ENCODE measurements at regions not wholly inside any gene's neighbourhood (a gene's known extent, or its start where the extent isn't known, plus 50 kb on each side); places are given as distances from the start of the nearest gene placed in this dataset.

- Histone ChIP-seq H3K27ac (ENCODE audit: low read depth, low read length, poor library complexity, severe bottlenecking) (no peak overlapping the region), H3K36me3 (ENCODE audit: insufficient read depth, low read length, poor library complexity, severe bottlenecking) (no peaks in the 10 kb centered on the region), H3K27me3 (replicated peaks; ENCODE audit: insufficient read depth, low read depth, low read length, poor library complexity) (no peaks in the 10 kb centered on the region), H3K9me3 (ENCODE audit: low read depth, low read length, poor library complexity, severe bottlenecking) (peaks cover 21% of the 10 kb centered on the region), H3K4me3 (ENCODE audit: low read depth, low read length, poor library complexity, severe bottlenecking) (no peak overlapping the region), H3K4me1 (ENCODE audit: insufficient read depth, low read length, poor library complexity, severe bottlenecking) (no peaks in the 10 kb centered on the region)
- intact Hi-C loops (cut with micrococcal nuclease; ENCODE audit: unreplicated experiment) = no loop called here
- BruUV-seq (replicated peaks) = no TSS peak
- no peak for TF ChIP-seq CTCF (conservative IDR thresholded peaks at IDR 0.05; ENCODE audit: low read depth, low read length)
- TF ChIP-seq EZH2 (IDR thresholded peaks at IDR 0.05; ENCODE audit: borderline replicate concordance, low read depth, low read length, poor library complexity, severe bottlenecking) = no peak
- POLR2A ChIA-PET (ENCODE audit: low non-redundant PET) = no interaction called here
- CTCF ChIA-PET = no interaction called here
- no peak for DNase-seq (ENCODE audit: low spot score)
Measured at GRCh38 chr6:144688713-144689112, 403.6 kb downstream of the UTRN start.

DNA sequence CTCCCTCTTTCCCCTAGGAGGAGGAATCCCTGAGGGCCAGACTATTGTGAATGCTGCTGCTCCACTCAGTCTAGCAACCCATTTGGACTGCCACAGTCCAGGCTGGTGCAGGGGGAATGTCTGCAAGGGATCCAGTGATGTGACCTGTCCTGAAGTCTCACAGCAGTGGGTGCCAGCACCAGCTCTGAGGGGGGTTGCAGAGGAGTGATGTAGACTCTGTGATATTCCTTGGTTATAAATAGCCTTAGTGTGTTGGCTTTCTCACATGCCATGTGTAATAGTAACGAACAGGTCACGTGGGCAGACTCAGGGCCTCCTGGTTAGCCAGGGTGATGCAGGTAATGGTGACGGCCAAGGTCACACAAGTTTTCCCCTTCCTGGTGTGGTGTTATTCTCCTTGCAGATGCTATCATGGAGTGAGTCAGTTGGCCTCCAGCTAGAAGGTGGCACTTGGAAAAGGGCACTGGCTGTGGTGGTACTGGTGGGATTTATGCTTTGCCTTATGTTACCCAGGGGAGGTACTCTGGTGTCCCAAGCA lies 404.4 kb downstream of the UTRN start:
- no TSS peak for BruUV-seq (replicated peaks)
- Histone ChIP-seq H3K27ac (ENCODE audit: low read depth, low read length, poor library complexity, severe bottlenecking) (no peak overlapping the region), H3K27me3 (replicated peaks; ENCODE audit: insufficient read depth, low read depth, low read length, poor library complexity) (no peaks in the 10 kb centered on the region), H3K9me3 (ENCODE audit: low read depth, low read length, poor library complexity, severe bottlenecking) (peaks cover 21% of the 10 kb centered on the region), H3K36me3 (ENCODE audit: insufficient read depth, low read length, poor library complexity, severe bottlenecking) (no peaks in the 10 kb centered on the region), H3K4me3 (ENCODE audit: low read depth, low read length, poor library complexity, severe bottlenecking) (no peak overlapping the region), H3K4me1 (ENCODE audit: insufficient read depth, low read length, poor library complexity, severe bottlenecking) (no peaks in the 10 kb centered on the region)
- intact Hi-C loops (cut with micrococcal nuclease; ENCODE audit: unreplicated experiment) = no loop called here
- TF ChIP-seq CTCF (conservative IDR thresholded peaks at IDR 0.05; ENCODE audit: low read depth, low read length) (no peak), EZH2 (IDR thresholded peaks at IDR 0.05; ENCODE audit: borderline replicate concordance, low read depth, low read length, poor library complexity, severe bottlenecking) (no peak)
- POLR2A ChIA-PET (ENCODE audit: low non-redundant PET) = no interaction called here
- DNase-seq (ENCODE audit: low spot score) = no peak
- CTCF ChIA-PET = no interaction called here

- DNase-seq (ENCODE audit: low spot score) = no peak
- ChIA-PET CTCF (no interaction called here), POLR2A (ENCODE audit: low non-redundant PET) (no interaction called here)
- Histone ChIP-seq H3K27ac (ENCODE audit: low read depth, low read length, poor library complexity, severe bottlenecking) (no peak overlapping the region), H3K27me3 (replicated peaks; ENCODE audit: insufficient read depth, low read depth, low read length, poor library complexity) (no peaks in the 10 kb centered on the region), H3K36me3 (ENCODE audit: insufficient read depth, low read length, poor library complexity, severe bottlenecking) (no peaks in the 10 kb centered on the region), H3K9me3 (ENCODE audit: low read depth, low read length, poor library complexity, severe bottlenecking) (peaks cover 21% of the 10 kb centered on the region), H3K4me1 (ENCODE audit: insufficient read depth, low read length, poor library complexity, severe bottlenecking) (no peaks in the 10 kb centered on the region), H3K4me3 (ENCODE audit: low read depth, low read length, poor library complexity, severe bottlenecking) (no peak overlapping the region)
- no TSS peak for BruUV-seq (replicated peaks)
- intact Hi-C loops (cut with micrococcal nuclease; ENCODE audit: unreplicated experiment) = no loop called here
- TF ChIP-seq EZH2 (IDR thresholded peaks at IDR 0.05; ENCODE audit: borderline replicate concordance, low read depth, low read length, poor library complexity, severe bottlenecking) (no peak), CTCF (conservative IDR thresholded peaks at IDR 0.05; ENCODE audit: low read depth, low read length) (no peak)
Measured at GRCh38 chr6:144690133-144690532, 405.0 kb downstream of the UTRN start.
